GM11168 (cell line): ENCODE measurements at regions not wholly inside any gene's neighbourhood (a gene's known extent, or its start where the extent isn't known, plus 50 kb on each side); places are given as distances from the start of the nearest gene placed in this dataset.

Source experiments
- in situ Hi-C: fragments of 300-500 bp; cut with MboI; formaldehyde crosslinking; loops from one replicate; pipeline ENCODE4 v1.12.0; 2022; ENCODE audit warnings: low sequenced_read_pairs; ENCODE audit not compliant: unreplicated experiment

DNA sequence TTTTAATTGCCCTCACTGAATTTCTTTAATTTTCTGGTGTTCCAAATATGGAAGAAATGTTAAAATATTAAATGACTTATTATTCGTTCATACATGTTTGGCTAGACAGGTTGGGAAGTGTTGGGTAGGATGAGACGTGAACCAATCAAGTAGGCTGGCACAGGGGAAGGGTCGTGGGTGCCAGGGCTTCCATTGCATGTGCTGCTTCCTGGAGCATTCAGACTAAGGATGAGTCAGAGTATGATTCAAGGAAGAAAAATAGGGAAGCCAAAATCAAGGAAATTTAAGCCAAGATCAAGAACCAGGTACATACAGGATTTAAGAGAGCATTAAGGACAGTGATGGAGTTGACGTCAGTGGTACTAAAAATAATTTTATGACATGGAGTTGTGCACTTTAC lies 2068.0 kb downstream of the MAT2B start:
- in situ Hi-C loops, result no loop called here

DNA sequence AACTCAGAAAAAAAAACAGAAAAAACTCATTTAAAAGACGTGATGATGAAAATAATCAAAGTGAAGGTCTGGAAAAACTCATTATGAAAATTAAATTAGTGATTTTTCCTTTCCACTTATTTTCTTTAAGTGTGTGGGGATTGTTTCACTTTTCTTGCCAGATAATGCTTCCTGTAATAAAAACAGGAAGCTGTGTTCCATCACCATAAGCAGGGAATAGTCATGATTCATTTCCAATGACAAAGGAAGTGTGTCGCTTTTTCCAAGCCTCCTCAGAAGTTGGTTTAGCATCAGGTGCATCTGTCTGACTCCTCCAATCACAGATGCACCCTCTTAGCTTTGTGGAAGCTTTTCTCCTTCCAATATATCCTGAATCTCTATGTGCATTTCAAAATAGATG lies 2068.7 kb downstream of the MAT2B start:
- in situ Hi-C loops, result no loop called here

DNA sequence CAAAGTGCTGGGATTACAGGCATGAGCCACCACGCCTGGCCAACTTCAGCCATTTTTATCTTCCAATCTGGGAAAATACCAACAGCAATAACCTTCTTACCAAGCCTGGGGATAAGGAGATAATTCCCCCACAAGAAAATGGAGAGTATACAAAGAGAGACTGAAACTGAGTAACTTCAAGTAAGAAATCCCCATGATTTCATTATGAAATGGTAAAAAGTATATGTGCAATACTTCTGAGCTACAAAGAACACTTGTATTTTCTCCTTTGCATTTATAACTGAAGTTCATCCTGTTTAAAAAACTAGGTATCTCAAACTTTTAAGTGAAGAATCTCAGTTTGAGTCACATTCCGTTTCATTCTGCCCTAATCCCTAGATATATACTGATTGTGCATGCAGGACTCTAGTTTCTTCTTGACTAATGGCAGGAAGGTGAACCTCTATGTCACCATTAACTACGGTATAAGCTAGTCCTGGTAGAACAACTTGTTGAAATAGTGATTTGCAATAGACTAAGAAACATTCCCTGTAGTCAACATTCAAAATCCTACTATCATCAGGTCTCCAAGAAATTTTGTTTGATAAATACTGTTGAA lies 2071.4 kb downstream of the MAT2B start:
- in situ Hi-C loops, result no loop called here

DNA sequence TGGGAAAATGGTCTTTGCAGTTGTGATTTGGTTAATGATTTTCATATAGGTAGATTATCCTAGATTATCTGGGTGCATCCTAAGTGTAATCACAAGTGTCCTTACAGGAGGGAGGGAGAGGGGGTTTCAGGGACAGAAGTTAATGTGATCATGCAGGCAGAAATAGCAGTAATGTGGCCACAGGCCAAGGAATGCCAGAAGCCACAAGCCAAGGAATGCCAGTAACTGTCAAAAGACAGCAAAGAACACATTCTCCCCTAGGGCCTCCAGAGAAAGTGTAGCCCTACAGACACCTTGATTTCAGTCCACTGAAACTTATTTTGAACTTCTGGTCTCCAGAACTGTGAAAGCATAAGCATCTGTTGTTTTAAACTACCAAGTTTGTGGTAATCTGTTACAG lies 2074.5 kb downstream of the MAT2B start:
- in situ Hi-C loops, result no loop called here

DNA sequence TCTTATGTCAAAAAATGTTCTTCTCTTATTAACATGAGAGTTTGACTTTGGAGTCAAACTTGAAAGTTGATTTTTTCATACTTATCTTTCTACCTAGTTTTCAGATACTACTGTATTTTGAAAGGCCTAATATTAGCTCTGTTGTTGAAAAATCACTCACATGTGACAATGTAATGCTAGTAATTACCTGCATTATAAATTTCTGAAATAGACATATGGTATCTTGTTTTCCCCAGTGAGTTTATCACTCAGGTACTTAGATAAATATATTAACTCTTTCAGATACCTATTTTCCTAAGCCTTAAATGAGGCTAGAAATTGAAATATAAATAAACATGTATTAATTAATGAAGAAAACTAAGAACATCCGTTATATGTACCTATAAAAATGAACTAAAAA lies 2089.3 kb downstream of the MAT2B start:
- in situ Hi-C loops, result no loop called here

DNA sequence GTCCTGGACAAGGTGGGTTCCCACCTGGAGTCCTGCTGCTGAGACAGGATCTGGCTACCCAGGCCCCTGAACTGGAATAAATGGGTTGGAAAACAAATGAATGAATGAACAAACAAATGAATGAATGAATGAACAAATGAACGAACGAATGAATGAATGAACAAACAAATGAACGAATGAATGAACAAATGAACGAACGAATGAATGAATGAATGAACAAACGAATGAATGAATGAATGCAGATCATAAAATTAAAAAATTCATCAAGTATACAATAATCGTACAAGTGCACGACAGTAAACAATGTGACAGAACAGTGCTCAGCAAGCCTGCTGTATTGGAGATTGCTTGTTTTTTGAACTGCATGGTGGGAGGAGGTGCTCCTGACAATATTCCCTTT lies 2097.1 kb downstream of the MAT2B start:
- in situ Hi-C loops, result no loop called here

DNA sequence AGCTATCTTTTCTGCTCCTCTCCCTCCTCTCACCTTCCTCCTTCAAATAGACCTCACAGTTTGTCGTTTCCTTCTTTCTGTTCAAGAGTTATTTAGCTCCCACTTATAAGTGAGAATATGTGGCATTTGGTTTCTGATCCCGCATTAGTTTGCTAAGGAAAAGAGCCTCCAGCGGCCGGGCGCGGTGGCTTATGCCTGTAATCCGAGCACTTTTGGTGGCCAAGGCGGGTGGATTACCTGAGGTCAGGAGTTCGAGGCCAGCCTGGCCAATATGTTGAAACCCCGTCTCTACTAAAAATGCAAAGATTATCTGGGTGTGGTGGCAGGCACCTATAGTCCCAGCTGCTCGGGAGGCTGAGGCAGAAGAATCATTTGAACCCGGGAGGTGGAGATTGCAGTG lies 2101.6 kb downstream of the MAT2B start:
- in situ Hi-C loops, result no loop called here

DNA sequence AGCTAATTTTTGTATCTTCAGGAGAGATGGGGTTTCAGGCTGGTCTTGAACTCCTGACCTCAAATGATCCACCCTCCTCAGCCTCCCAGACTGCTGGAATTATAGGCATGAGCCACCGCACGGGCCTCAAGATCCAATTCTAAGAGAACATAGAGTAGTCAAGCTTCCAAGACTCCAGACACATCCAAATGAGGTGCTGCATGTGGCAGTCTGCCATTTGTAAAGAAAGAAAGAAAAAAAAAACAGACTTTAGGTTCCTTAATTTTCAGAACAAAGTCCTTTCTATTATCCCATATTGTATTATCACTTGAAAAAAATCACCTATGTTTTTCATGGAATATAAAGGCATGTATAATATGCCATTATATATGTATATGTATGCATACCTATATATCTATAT lies 2104.5 kb downstream of the MAT2B start:
- in situ Hi-C loops, result no loop called here

DNA sequence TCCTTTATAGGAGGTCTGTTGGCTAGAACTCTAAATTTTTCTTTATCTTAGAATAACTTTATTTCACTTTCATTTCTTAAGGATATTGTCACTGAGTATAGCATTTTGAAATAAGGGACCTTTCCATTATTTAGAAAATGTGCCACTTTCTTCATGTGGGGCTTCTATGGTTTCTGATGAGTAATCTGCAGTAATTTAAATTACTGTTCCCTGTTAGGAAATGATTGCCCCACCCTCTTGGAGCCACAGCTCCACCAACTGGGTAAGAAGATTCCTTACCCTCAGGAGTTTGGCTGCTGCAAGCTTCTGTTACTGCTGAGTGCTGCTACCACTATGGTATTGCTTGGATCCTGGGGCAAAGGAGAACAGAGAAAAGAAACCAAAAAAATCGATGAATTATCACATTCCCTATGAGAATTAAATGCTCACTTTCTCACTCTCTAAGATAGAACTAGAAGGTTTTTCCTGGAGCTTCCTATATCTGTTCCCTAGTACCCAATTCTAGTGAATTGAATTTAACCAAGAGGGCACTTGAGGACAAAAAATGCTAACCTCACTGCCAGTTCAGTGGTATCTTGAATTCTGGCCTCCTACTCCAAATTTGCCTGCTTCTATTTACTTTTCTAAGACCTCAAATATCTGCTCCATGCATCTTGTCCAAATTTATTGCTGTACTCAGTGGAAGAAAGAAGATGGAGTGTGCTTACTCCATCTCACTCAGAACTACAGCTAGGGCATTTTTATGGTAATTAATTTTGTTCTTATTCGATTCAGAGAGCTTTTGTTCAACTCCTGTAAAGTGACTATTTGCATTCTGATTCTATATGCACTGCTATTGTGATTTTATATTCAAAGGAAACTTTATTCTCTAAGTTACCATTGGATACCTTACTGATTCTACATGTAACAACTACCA lies 2111.3 kb downstream of the MAT2B start:
- in situ Hi-C loops, result no loop called here

DNA sequence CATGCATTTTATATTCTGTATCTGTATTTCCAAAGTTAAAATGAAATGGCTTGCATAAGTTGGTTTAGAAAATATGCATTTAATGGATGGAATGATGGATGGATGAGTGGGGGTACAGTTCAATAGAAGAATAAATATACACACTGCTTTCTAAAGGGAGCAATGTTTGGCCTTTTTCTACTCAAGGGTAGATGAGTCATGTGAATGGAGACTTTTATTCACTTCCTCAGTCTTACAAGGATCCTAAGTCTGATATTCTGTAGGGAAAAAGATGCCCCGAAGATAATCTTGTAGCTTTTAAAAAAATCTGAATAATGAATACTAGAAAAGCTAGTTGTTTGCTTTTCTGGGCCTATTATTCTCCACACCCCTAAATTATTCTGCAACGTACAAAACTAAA lies 2112.1 kb downstream of the MAT2B start:
- in situ Hi-C loops, result no loop called here

DNA sequence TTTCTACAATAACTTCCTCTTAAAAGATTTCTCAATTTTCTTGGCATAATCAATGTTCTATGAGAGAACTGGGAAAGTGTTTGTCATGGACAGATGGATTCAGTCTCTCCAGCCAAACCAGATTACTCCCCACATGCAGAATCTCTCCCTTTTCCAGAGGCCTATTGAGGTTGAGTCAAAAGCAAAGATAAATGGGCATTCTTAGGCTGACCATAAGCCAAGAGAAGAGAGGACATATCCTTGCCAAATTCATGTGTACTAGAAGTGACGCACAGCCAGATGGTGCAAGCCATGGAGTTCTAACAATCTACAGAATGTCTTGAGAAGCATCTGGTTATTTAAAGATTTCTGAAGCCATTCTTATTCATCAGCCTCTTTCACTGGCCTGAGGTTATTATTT lies 2115.0 kb downstream of the MAT2B start:
- in situ Hi-C loops, result no loop called here

DNA sequence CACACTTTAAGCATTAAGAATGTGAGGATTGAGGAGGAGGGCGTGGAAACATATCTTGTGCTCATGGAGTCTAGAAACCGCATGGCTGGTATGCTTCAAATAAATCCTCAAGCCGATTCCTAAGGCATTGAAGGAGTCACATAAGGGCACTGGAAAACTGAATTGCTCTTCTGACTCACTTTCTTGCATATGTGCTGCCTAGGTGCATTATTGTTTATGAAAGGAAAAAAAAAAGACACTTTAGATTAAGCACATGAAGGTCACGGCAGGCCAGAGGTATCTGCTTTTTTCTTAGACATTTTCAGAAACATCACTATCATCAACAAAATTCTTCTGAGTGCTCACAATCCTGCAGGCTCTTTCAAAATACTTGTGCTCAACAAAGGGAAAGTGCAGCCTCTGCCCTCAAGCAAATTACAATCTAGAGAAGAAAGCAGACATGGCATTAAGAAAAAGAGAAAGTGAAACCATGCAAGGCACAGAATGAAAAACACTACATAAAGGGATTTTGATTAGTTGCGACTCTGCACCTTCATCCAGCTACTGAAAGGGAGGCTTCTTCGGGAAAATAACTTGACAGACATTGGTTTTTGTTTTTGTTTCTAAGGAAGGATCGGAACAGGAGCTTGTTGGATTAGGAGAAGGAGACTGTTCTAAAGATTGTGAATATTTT lies 2117.6 kb downstream of the MAT2B start:
- in situ Hi-C loops, result no loop called here

DNA sequence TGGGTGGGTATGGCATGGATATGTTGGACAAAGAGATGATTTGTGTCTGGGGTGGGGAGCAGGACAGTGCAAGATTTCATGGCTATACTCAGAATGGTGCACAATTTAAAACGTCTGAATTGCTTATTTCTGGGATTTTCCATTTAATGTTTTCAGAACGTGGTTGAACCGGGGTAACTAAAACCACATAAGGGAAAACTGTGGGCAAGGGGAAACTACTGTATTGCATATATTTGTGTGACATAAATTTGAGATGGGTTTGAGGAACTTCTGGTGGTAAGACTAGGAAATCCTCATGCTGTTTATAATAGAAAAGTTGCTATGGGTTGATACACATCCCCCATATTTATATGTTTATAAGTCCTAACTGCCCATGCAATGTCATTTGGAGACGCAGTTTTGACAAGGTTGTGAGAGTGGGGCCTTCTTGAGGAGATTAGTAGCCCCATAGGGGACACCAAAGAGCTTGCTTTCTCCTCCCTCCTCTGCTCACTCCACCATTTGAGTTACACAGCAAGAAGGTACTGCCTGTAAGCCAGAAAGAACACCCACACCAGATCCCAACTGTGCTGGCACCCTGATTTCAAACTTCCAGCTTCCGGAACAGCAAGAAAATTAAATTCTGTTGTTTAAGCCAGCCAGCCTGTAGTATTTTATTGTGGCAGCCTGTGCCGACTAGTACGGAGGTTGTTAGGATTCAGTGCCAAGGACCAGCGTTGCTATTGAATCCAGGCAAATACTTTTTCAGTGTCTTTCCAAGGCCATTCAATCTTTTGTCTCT lies 2118.9 kb downstream of the MAT2B start:
- in situ Hi-C loops, result no loop called here

DNA sequence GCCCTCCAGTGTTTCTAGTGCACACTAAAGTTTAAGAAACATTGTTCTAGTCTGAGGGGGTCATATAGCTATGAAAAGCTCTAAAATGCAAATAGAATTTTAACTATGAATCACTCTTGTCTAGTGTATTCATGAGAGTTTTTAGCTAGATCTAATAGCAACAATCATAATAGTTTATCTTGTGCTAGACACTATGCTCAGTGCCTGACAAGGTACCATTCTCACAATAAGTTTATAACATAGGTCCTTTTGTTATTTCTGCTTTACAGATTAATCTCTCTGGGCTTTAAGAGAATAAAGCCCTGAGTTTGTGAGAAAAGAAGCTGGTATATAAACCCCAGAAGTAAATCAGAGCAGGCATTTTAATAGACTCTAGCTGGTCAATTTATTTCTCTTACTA lies 2120.7 kb downstream of the MAT2B start:
- in situ Hi-C loops, result no loop called here

DNA sequence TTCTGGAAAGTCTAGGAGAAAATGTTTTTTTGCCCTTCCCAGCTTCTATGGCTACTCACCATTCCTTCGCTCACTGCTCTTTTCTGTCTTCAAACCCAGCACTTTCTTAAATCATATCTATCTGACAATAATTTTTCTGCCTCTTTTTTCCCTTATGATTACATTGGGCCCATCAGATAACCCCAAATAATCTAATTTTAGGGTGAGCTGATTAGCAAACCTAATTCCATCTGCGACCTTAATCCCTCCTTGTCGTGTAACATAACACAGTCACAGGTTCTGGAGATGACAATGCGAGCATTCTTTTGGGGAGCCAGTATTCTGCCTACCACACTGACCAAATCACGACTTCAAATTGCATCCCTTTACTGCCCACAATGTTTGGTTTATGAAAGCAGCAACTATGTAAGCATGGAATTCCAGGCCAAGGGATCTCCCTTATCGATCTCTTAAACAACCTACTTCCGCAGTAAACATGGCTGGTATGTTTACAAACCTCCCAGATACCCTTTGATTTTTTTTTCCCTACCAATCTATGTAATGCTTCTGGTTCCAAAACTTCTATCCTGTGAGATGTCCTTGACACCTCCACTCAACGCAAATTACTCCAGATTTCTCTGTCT lies 2122.2 kb downstream of the MAT2B start:
- in situ Hi-C loops, result no loop called here

DNA sequence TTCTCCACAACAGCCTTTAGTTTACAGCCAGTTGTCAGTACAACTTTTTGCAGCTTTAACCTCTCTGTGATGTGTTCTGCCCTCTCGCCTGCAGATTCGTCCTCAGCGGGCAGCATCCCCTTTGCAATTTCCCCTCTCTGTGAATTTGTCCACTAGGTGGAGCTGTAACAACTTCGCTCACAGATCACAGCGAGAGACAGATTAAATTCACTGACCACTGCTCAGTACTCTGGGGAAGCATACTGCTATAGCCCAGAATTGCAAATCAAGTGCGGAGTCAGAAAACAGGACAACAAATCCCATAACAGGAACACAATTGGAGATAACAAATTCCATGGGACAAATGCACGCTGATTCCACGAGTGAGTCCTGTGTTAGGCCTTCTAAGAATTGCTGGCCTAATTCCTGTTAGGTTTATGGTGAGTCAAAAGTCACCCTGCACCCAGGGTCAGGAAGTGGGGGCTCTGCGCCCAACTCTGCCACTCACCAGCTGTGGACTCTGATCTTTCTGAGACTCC lies 2124.9 kb downstream of the MAT2B start:
- in situ Hi-C loops, result no loop called here

DNA sequence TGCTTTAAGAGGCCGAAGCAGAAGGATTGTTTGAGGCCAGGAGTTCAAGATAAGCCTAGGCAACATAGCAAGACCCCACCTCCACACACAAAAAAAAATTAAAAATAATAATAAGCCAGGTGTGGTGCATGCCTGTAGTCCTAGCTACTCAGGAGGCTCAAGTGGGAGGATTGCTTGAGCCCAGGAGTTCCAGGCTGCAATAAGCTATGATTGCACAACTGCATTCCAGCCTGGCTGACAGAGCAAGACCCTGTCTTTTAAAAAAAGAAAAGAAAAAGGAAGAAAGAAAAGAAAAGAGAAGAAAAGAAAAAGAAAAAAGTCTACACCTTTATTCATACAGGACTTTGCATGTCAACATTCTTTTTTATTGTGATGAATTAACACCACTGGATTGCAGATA lies 2125.8 kb downstream of the MAT2B start:
- in situ Hi-C loops, result no loop called here

DNA sequence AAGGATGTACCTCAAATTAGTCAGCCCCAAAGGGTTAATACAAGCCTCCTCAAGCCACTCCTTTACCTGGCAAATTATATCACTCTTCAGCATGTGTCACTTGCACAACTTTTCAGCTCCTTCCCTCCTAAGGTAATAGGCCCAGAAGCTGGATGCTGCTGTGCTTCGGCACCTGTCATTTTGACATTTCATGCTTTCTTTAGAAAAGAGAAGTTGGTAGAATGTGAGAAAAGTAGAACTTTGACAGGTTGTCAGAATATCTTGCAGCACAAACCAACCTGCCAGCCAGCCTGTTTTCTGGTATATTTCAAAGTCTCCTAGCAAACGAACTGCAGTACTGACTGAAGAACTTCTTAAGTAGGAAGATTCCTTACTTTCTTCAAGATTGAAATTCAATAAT lies 2136.9 kb downstream of the MAT2B start:
- in situ Hi-C loops, result no loop called here

DNA sequence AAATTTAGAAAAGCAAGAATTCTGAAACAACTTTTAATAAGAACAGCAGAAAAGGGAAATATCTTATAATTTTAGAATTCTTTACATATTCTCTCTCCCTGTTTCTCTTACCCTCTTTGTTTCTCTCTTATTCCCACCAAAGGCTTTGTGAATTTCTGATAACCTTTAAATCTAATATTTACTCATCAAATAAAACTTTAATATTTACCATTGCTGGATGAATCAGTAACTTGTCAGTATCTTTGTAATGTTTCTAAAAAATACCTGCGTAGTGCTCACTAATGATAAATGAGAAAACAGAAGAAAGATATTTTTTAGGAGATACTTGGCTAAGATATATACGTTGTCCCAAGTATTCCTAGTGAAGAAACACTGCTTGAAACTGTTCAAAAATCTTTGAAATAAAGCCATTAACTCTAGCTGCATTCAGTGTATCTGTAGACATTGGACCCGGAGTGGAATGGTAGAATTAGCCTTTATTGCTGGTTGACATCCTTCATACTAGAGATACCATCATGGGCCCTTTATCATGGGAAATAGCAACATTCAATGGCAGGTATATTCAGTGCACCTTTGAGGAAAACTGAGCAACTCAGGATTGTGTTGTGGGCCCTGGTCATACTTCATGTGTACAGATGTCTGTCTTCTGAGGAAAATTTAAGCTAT lies 2160.4 kb downstream of the MAT2B start:
- in situ Hi-C loops, result no loop called here
